Endodermal cell (in vitro differentiated cells): ENCODE measurements at regions not wholly inside any gene's neighbourhood (a gene's known extent, or its start where the extent isn't known, plus 50 kb on each side); places are given as distances from the start of the nearest gene placed in this dataset.

Source experiments
- DNase-seq: peaks from one replicate; pipeline ENCODE4 v3.0.0-alpha.2; 2017
- H3K27ac ChIP-seq: 2 replicates; pipeline ENCODE4 v1.5.1; 2013; ENCODE audit warnings: mild to moderate bottlenecking, low read depth, low read length, moderate library complexity
- H3K27me3 ChIP-seq: 2 replicates; pipeline ENCODE4 v1.6.1; 2013; ENCODE audit warnings: mild to moderate bottlenecking, low read length, moderate library complexity; ENCODE audit not compliant: insufficient read depth, control insufficient read depth, poor library complexity, severe bottlenecking
- H3K36me3 ChIP-seq: 2 replicates; pipeline ENCODE4 v1.7.0; 2013; ENCODE audit warnings: mild to moderate bottlenecking, low read length, moderate library complexity; ENCODE audit not compliant: control insufficient read depth, insufficient read depth
- H3K4me1 ChIP-seq: one replicate; pipeline ENCODE4 v1.7.0; 2013; ENCODE audit warnings: low read length; ENCODE audit not compliant: control insufficient read depth, insufficient read depth
- H3K4me3 ChIP-seq: 2 replicates; pipeline ENCODE4 v1.5.1; 2013; ENCODE audit warnings: mild to moderate bottlenecking, low read length, moderate library complexity
- H3K9ac ChIP-seq: 2 replicates; pipeline ENCODE4 v1.6.1; 2013; ENCODE audit warnings: mild to moderate bottlenecking, low read length, moderate library complexity; ENCODE audit not compliant: poor library complexity, severe bottlenecking; ENCODE audit errors: extremely low read depth
- H3K9me3 ChIP-seq: 2 replicates; pipeline ENCODE4 v1.6.1; 2013; ENCODE audit warnings: mild to moderate bottlenecking, low read length, moderate library complexity; ENCODE audit not compliant: control insufficient read depth
- H3K27ac Mint-ChIP-seq: 2 replicates; pipeline ENCODE4 v1.8.0; 2020; ENCODE audit warnings: mixed read lengths
- H3K27me3 Mint-ChIP-seq: 2 replicates; pipeline ENCODE4 v1.8.0; 2021; ENCODE audit warnings: mild to moderate bottlenecking, mixed read lengths; ENCODE audit not compliant: insufficient read depth
- H3K36me3 Mint-ChIP-seq: 2 replicates; pipeline ENCODE4 v1.8.0; 2020; ENCODE audit warnings: low read depth, mixed read lengths
- H3K4me1 Mint-ChIP-seq: 2 replicates; pipeline ENCODE4 v1.8.0; 2020; ENCODE audit warnings: mixed read lengths
- H3K4me3 Mint-ChIP-seq: 2 replicates; pipeline ENCODE4 v1.8.0; 2020; ENCODE audit warnings: mild to moderate bottlenecking, moderate library complexity, mixed read lengths
- H3K9me3 Mint-ChIP-seq: 2 replicates; pipeline ENCODE4 v1.8.0; 2020; ENCODE audit warnings: mild to moderate bottlenecking, mixed read lengths
- WGBS, 2 experiments: methylation state at CpG; one replicate each; pipeline versions ENCODE4 v1.1.5 to v1.1.7; 2013; ENCODE audit warnings: missing lambda C conversion rate in 2 of 2, mixed read lengths in 1 of 2; ENCODE audit not compliant: insufficient coverage in 1 of 2, insufficient read length in 1 of 2; 5-methylcytosine and 5-hydroxymethylcytosine counted together
- TF ChIP-seq, protein P1 (sequence below): fragments of 200-600 bp; sonication (generic); conservative IDR thresholded peaks from 2 replicates; pipeline ENCODE4 v1.5.0; 2021; ENCODE audit warnings: antibody characterized with exemption, mild to moderate bottlenecking

DNA sequence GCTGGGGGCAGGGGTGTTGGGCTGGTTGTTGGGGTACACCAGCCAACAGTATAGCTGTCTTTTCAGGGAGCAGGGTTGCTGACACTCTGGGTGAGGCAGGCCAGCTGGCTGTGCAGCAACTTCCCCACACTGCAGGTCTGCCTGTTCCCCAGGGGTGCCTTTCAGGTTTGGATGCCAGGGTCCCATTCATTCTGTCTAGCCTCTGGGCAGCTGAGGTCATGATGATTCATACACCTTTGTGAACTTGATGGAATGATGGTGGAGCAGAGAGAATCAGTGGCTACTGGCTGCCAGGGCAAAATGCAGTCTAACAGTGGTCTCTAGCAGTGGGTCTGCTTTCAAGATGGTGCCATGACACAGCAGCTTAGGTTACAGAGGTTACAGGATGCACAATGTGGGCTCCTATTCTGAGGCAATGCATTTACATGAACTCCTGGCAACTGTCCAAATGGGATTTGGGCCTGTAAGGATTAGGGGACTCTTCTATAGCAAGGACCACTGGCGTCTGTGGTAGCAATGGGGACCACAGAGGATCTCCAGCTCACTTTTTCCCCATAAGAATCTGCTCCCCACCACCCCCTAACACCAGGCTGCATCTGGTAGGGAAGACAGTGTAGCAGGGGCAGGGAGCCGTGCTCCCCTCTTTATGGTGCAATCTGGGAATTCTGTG lies 103.7 kb downstream of the FEM1C start:
- Histone ChIP-seq H3K9me3 (peaks cover 34% of the 10 kb centered on the region), H3K9ac (no peak overlapping the region), H3K27ac (no peak overlapping the region), H3K36me3 (no peaks in the 10 kb centered on the region), H3K4me1 (no peaks in the 10 kb centered on the region), H3K4me3 (no peak overlapping the region), H3K27me3 (peaks cover 13% of the 10 kb centered on the region)
- TF ChIP-seq, protein P1, sequence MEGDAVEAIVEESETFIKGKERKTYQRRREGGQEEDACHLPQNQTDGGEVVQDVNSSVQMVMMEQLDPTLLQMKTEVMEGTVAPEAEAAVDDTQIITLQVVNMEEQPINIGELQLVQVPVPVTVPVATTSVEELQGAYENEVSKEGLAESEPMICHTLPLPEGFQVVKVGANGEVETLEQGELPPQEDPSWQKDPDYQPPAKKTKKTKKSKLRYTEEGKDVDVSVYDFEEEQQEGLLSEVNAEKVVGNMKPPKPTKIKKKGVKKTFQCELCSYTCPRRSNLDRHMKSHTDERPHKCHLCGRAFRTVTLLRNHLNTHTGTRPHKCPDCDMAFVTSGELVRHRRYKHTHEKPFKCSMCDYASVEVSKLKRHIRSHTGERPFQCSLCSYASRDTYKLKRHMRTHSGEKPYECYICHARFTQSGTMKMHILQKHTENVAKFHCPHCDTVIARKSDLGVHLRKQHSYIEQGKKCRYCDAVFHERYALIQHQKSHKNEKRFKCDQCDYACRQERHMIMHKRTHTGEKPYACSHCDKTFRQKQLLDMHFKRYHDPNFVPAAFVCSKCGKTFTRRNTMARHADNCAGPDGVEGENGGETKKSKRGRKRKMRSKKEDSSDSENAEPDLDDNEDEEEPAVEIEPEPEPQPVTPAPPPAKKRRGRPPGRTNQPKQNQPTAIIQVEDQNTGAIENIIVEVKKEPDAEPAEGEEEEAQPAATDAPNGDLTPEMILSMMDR = no peak
- Mint-ChIP-seq H3K4me1 (no peaks in the 10 kb centered on the region), H3K9me3 (peaks cover 55% of the 10 kb centered on the region), H3K27me3 (peaks cover 52% of the 10 kb centered on the region), H3K36me3 (peaks cover 2% of the 10 kb centered on the region), H3K27ac (no peak overlapping the region), H3K4me3 (no peak overlapping the region)
- 89% methylated on average over 2 of the region's 2 CpGs; no CpG with 5 or more reads in 1 of the 2 experiments for WGBS, 2 experiments
- DNase-seq = no peak

DNA sequence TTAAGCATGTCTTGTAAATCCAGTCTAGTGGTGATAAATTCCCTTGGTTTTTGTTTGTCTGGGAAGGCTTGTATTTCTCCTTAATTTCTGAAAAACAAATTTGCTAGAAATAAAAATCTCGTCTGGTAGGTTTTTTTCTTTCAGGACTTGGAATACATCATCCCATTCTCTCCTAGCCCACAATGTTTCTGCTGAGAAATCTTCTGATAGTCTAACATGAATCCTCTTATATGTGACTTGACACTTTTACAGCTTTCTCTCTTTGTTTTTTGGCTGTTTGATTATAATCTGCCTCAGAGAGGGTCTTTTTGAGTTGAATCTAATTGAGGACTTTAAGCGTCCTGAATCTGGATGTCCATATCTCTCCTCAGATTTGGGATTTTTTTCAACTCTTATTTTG lies 104.9 kb downstream of the FEM1C start:
- Mint-ChIP-seq H3K4me3 (no peak overlapping the region), H3K27me3 (peaks cover 56% of the 10 kb centered on the region), H3K27ac (no peak overlapping the region), H3K36me3 (peaks cover 2% of the 10 kb centered on the region), H3K4me1 (no peaks in the 10 kb centered on the region), H3K9me3 (peaks cover 55% of the 10 kb centered on the region)
- Histone ChIP-seq H3K27me3 (peaks cover 26% of the 10 kb centered on the region), H3K27ac (no peak overlapping the region), H3K4me3 (no peak overlapping the region), H3K9me3 (peaks cover 34% of the 10 kb centered on the region), H3K9ac (no peak overlapping the region), H3K4me1 (no peaks in the 10 kb centered on the region), H3K36me3 (no peaks in the 10 kb centered on the region)
- TF ChIP-seq, protein P1 = no peak
- DNase-seq = no peak
- 86 to 100% methylated on average over 2 of the region's 2 CpGs for WGBS, 2 experiments

DNA sequence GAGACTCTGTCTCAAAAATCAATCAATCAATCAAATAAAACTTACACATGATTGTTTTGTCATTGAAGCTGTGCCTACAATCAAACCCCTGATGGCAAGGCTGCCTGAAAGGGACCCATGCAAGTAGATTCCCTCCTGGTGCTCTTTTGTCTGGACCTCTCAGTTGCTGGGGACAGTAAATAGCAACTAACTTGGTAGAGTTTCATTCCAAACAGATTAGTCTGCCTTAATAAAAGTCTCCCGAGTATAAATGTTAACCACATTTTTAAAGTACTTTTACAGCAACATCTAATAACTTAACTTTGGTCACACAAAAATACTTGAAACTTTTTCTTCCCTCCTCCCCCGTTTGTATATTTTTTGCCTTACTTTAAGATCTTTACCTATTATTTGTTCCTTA lies 105.5 kb downstream of the FEM1C start:
- no peak overlapping the region for H3K27ac ChIP-seq
- H3K36me3 Mint-ChIP-seq = peaks cover 2% of the 10 kb centered on the region

More for the DNA sequence above, 105.5 kb downstream of the FEM1C start:
- Histone ChIP-seq H3K9ac (no peak overlapping the region), H3K9me3 (peaks cover 34% of the 10 kb centered on the region), H3K4me3 (no peak overlapping the region), H3K4me1 (no peaks in the 10 kb centered on the region), H3K36me3 (no peaks in the 10 kb centered on the region), H3K27me3 (peaks cover 32% of the 10 kb centered on the region)
- WGBS, 2 experiments = 83 to 94% methylated on average over 2 of the region's 2 CpGs
- DNase-seq = no peak
- TF ChIP-seq, protein P1 = no peak
- Mint-ChIP-seq H3K27ac (no peak overlapping the region), H3K4me3 (no peak overlapping the region), H3K27me3 (peaks cover 57% of the 10 kb centered on the region), H3K9me3 (peaks cover 55% of the 10 kb centered on the region), H3K4me1 (peaks cover 5% of the 10 kb centered on the region)
